Femur (tissue), 1 donor: ENCODE measurements at regions not wholly inside any gene's neighbourhood (a gene's known extent, or its start where the extent isn't known, plus 50 kb on each side); places are given as distances from the start of the nearest gene placed in this dataset.
A peak's percentile ranks its signal among the peaks of the same experiment; 100 is the strongest.

Source experiments
- DNase-seq: peaks from one replicate; pipeline ENCODE4 v3.0.0-alpha.2; 2017

- DNase-seq, result no peak
These were observed 56.4 kb upstream of the F13A1 start for GRCh38 chr6:6376845-6377244.

GRCh38 chr6:6377621-6378020, 57.2 kb upstream of the F13A1 start:
- no peak for DNase-seq

- DNase-seq, result no peak
These were observed 59.1 kb upstream of the F13A1 start for GRCh38 chr6:6379573-6379972.

GRCh38 chr6:6384520-6384919, 64.1 kb upstream of the F13A1 start:
- DNase-seq, result no peak

GRCh38 chr6:6386010-6386409, 65.5 kb upstream of the F13A1 start:
- no peak for DNase-seq

- DNase-seq, result no peak
These were observed 70.6 kb upstream of the F13A1 start for GRCh38 chr6:6390849-6391602.

- DNase-seq, result no peak
These were observed 72.0 kb upstream of the F13A1 start for GRCh38 chr6:6392214-6393068.

GRCh38 chr6:6393069-6393529, 72.6 kb upstream of the F13A1 start:
- no peak for DNase-seq

- no peak for DNase-seq
These were observed 75.2 kb upstream of the F13A1 start for GRCh38 chr6:6395581-6396197.

- DNase-seq, result no peak
These were observed 77.4 kb upstream of the F13A1 start for GRCh38 chr6:6397842-6398241.

- no peak for DNase-seq
These were observed 79.1 kb upstream of the F13A1 start for GRCh38 chr6:6399568-6399967.

GRCh38 chr6:6401401-6401800, 80.9 kb upstream of the F13A1 start:
- DNase-seq, result no peak

GRCh38 chr6:6402006-6402405, 81.5 kb upstream of the F13A1 start:
- DNase-seq, result no peak

- DNase-seq, result no peak
These were observed 82.1 kb upstream of the F13A1 start for GRCh38 chr6:6402591-6402990.

GRCh38 chr6:6405031-6405430, 84.6 kb upstream of the F13A1 start:
- no peak for DNase-seq

GRCh38 chr6:6405997-6406714, 85.7 kb upstream of the F13A1 start:
- no peak for DNase-seq

GRCh38 chr6:6406715-6407070, 86.2 kb upstream of the F13A1 start:
- DNase-seq, result no peak

GRCh38 chr6:6407071-6407741, 86.7 kb upstream of the F13A1 start:
- peak; percentile 24 for DNase-seq

GRCh38 chr6:6409397-6410030, 89.1 kb upstream of the F13A1 start:
- no peak for DNase-seq

- no peak for DNase-seq
These were observed 90.7 kb upstream of the F13A1 start for GRCh38 chr6:6411115-6411514.

GRCh38 chr6:6412221-6412620, 91.8 kb upstream of the F13A1 start:
- no peak for DNase-seq

GRCh38 chr6:6412700-6413099, 92.2 kb upstream of the F13A1 start:
- DNase-seq, result no peak
